Inflammatory macrophage treated with lipopolysaccharide for 4 hours (primary cell): ENCODE measurements at regions not wholly inside any gene's neighbourhood (a gene's known extent, or its start where the extent isn't known, plus 50 kb on each side); places are given as distances from the start of the nearest gene placed in this dataset.
A peak's percentile ranks its signal among the peaks of the same experiment; 100 is the strongest.

Source experiments
- DNase-seq: peaks from one replicate; pipeline ENCODE4 v3.0.0-alpha.2; 2020

- no peak for DNase-seq
Observed at GRCh38 chr6:12221856-12222255, 68.3 kb upstream of the EDN1 start.

DNA sequence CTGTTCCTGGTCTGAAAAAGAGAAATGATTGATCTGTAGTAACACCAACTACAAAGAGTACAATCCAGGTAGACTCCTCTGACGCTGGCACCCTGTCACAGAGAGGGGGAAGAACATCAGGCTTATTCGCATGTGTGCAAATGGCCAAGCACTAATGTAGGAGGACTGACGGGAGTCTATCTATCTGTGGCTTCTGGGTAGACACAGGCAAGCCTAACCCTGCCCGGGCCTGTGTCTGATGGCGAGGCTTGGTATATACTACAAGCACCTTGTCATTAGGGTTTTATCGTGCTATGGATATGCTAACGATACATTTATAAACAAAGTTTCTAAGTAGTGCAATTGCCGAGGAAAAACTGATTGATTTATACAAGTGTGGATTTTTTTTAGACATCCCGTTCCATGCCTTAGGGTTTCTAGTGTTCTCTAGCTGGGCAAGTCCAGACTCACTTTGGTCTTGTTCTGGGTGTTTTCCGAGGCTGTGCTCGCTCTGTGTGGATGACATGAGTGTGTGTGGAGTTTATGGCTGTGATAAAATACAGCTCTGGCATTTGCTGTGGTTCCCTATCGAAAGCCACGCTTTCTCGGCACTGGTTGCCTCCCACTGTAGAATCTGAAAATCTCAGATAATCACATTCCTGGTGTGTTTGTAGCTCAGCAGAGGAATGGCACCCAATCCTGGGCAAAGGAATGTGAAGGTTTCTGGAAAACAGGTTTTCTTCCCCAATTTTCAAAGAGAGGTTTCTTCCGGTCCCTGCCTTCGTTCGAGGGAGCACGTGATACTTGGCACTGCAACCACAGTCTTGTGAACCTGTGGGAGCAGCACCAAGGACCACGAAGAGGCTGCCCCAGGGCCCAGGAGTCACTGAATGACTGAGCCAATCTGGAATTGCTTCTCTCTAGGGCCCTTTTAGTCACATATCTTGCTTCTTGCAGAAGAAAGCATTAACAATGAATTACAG is 67.5 kb upstream of the EDN1 start:
- no peak for DNase-seq

DNA sequence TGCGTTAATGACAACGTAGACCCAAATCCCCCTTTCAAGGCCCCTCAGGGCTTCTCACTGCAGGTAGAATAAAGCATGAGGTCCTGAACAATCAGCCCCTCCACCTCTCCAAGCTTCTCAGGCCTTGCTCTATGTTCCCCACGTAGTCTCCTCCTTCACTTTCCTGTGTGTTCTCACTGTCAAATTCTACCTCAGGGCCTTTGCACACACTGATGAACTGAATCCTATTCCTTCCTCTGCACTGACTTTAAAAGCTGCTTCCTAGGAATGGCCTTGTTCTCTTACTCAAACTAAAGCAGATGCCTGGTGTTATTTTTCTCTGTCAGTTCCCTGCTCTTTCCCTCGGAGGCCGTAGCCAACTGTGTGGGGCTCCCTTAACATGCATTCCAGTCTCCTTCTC is 66.8 kb upstream of the EDN1 start:
- DNase-seq, result no peak

DNA sequence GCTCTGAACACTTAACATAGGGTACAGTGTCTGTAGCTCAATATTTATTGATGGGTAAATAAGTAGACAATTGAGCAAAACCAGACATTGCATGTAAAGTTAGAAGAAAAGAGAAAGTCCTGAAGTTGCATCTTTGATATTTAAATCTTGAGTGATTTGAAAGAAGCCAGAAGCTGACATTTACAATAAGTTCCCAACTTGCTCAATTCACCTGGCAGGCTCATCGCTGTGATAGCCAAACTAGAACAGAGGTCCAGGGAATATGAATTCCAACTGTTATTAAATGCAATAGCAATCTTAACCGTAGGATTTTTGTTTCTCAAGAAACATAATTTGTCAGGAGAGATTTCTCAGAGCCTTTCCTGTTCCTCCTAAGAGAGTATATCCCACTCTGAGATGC is 65.9 kb upstream of the EDN1 start:
- no peak for DNase-seq

DNA sequence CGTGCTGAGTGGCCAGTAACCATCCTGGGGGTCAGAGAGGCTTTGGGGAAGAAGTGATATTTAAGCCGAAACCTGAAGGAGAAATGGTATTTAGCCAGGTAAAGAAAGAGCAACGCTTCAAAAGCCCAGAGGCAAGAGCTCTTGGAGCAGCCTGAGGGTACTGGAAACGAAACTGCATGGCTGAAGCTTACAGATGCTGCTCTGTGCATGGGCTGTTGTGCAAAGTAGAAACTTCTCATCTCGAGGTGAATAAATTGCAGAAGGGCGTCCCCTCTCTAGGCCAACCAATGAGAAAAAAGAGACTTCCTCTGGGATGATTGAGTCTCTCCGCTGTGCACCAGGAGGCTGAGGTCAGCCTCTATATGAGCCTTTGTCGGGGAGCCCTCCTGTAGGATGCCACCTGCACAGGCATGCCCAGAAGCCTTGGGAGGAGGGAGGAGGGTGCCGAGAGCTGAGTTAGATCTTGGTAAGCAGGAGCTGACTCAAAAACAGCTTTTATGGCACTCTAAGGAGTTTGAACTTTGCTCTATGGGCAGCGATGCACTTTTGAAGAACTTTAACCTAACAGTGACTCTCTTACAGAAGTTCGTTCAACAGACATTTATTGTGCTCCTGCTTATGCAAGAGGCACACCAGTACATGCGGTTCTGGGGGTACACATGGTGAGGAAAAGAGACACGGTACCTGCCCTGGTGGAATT is 61.6 kb upstream of the EDN1 start:
- DNase-seq, result no peak

GRCh38 chr6:12229332-12229731 is 60.8 kb upstream of the EDN1 start:
- DNase-seq, result no peak

- no peak for DNase-seq
Observed at GRCh38 chr6:12230523-12230922, 59.6 kb upstream of the EDN1 start.

- peak; percentile 97 for DNase-seq
Observed at GRCh38 chr6:12232339-12232738, 57.8 kb upstream of the EDN1 start.

GRCh38 chr6:12232821-12233220 is 57.3 kb upstream of the EDN1 start:
- DNase-seq, result peak; percentile 4

GRCh38 chr6:12233693-12234571 is 56.2 kb upstream of the EDN1 start:
- peak; percentile 99 for DNase-seq

DNA sequence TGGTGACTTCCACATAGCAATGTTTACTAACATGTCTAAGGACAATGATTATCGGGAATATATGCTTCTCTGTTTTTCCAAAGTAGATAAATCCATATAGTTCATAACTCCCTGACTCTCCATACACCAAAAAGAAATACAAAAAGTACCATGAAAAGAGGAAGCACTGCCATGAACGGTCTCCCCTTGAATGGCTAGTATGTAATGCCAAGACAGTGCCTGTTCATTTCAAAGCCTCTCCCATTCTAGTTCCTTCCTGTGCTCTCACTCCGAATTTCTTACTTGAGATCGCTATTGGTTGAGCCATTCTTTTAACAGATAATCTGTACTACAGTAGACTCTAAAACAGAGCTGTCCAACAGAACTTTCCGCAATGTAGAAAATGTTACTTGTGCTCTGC is 54.8 kb upstream of the EDN1 start:
- DNase-seq, result peak; percentile 57

DNA sequence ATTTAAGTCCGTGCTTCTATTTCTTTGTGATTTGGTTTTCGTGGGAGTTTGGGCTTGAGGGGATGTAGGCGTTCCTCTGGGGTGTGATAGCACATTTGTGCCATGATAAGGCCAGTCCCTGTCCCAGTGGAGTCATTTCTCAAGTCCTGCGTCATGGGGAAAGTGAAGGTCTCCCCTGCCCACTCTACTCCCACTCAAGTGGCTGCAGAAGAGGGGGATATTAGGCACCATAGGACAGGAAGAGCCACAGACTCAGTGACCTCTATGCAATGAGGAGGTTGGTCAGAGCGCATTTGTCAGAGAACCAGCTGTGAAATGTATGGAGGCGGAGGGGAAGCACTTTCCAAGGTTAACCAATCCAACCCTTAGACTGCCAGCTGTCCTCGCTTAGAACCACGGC is 51.9 kb upstream of the EDN1 start:
- peak; percentile 99 for DNase-seq
